ENCODE measurements at regions not wholly inside any gene's neighbourhood (a gene's known extent, or its start where the extent isn't known, plus 50 kb on each side); places are given as distances from the start of the nearest gene placed in this dataset.

DNA sequence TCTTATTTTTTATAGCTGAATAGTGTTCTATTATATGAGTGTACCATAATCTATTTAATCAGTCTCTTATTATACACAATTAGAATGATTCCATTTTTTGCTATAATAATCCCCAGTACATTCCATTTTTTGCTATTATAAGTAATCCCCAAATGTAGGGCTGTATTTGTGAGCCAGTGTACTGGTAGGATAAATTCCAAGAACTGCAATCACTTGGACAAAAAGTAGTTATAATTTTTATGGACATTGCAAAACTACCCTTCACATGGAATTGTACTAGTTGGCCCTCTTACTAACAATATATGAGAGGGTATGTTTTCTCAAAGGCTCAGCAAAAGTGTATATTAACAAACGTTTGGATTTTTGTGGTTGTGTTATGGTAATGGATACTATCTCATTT lies 481.7 kb upstream of the CLINT1 start:
- no peak overlapping the region for H3K4me3 ChIP-seq (ENCODE audit: low read depth, low read length)
- TF ChIP-seq, protein P1, sequence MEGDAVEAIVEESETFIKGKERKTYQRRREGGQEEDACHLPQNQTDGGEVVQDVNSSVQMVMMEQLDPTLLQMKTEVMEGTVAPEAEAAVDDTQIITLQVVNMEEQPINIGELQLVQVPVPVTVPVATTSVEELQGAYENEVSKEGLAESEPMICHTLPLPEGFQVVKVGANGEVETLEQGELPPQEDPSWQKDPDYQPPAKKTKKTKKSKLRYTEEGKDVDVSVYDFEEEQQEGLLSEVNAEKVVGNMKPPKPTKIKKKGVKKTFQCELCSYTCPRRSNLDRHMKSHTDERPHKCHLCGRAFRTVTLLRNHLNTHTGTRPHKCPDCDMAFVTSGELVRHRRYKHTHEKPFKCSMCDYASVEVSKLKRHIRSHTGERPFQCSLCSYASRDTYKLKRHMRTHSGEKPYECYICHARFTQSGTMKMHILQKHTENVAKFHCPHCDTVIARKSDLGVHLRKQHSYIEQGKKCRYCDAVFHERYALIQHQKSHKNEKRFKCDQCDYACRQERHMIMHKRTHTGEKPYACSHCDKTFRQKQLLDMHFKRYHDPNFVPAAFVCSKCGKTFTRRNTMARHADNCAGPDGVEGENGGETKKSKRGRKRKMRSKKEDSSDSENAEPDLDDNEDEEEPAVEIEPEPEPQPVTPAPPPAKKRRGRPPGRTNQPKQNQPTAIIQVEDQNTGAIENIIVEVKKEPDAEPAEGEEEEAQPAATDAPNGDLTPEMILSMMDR (conservative IDR thresholded peaks at IDR 0.05; ENCODE audit: low read depth, low read length), result no peak
- DNase-seq (ENCODE audit: low read depth), result no peak

DNA sequence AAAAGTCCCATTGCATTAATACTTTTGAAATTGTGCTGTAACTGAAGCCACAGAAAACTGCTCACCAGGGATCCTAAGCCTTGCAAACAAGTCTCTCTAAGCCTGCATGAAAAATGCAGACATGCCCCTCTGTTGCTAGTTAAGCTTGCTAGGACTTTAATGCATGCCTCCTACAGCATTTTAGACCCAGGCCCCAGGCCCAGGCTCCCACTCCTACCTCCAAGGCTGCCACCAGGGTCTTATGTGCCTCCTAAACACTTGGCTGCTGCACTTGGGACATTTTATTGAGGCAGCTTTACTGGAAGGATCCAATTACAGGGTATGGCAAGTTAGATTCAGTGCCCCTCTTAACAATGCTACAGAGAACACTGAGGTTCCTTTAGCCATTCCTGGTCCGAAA lies 467.3 kb upstream of the CLINT1 start:
- TF ChIP-seq, protein P1 (conservative IDR thresholded peaks at IDR 0.05; ENCODE audit: low read depth, low read length), result no peak
- H3K4me3 ChIP-seq (ENCODE audit: low read depth, low read length), result no peak overlapping the region
- DNase-seq (ENCODE audit: low read depth), result no peak

- DNase-seq (ENCODE audit: low read depth), result no peak
- H3K4me3 ChIP-seq (ENCODE audit: low read depth, low read length), result no peak overlapping the region
- TF ChIP-seq, protein P1 (conservative IDR thresholded peaks at IDR 0.05; ENCODE audit: low read depth, low read length), result no peak
Observed at GRCh38 chr5:158324236-158324635, 465.3 kb upstream of the CLINT1 start.

GRCh38 chr5:158322620-158323019 lies 463.7 kb upstream of the CLINT1 start:
- DNase-seq (ENCODE audit: low read depth), result no peak
- TF ChIP-seq, protein P1 (conservative IDR thresholded peaks at IDR 0.05; ENCODE audit: low read depth, low read length), result no peak

DNA sequence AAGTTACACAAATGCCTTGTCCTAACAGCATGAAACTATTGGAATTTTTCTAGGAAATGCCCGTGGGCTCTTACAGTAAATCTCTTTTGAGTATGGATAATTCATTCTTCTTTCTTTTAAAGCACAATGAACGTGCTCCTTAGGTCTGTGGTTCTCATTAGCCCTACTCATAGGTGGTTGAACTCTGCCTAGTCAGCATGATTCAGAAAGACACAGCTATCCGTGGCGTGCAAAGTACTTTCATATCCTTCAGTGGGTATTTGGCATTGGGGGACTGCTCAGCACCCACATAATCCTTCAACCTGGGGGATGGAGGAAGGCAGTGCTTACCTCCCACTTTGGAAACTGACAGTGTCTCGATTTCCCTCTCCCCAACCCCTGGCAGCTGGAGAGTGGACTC lies 462.0 kb upstream of the CLINT1 start:
- no peak for DNase-seq (ENCODE audit: low read depth)
- TF ChIP-seq, protein P1 (conservative IDR thresholded peaks at IDR 0.05; ENCODE audit: low read depth, low read length), result no peak

More at GRCh38 chr5:158322620-158323019, 463.7 kb upstream of the CLINT1 start:
- H3K4me3 ChIP-seq (ENCODE audit: low read depth, low read length), result no peak overlapping the region

GRCh38 chr5:158320178-158320674 lies 461.3 kb upstream of the CLINT1 start:
- no peak for DNase-seq (ENCODE audit: low read depth)
- no peak overlapping the region for H3K4me3 ChIP-seq (ENCODE audit: low read depth, low read length)
- TF ChIP-seq, protein P1 (conservative IDR thresholded peaks at IDR 0.05; ENCODE audit: low read depth, low read length), result no peak

More for the DNA sequence above, 462.0 kb upstream of the CLINT1 start:
- H3K4me3 ChIP-seq (ENCODE audit: low read depth, low read length), result no peak overlapping the region

- no peak overlapping the region for H3K4me3 ChIP-seq (ENCODE audit: low read depth, low read length)
- TF ChIP-seq, protein P1 (conservative IDR thresholded peaks at IDR 0.05; ENCODE audit: low read depth, low read length), result no peak
- DNase-seq (ENCODE audit: low read depth), result no peak
Observed at GRCh38 chr5:158317507-158317906, 458.6 kb upstream of the CLINT1 start.
